ENCODE measurements at regions not wholly inside any gene's neighbourhood (a gene's known extent, or its start where the extent isn't known, plus 50 kb on each side); places are given as distances from the start of the nearest gene placed in this dataset.

DNA sequence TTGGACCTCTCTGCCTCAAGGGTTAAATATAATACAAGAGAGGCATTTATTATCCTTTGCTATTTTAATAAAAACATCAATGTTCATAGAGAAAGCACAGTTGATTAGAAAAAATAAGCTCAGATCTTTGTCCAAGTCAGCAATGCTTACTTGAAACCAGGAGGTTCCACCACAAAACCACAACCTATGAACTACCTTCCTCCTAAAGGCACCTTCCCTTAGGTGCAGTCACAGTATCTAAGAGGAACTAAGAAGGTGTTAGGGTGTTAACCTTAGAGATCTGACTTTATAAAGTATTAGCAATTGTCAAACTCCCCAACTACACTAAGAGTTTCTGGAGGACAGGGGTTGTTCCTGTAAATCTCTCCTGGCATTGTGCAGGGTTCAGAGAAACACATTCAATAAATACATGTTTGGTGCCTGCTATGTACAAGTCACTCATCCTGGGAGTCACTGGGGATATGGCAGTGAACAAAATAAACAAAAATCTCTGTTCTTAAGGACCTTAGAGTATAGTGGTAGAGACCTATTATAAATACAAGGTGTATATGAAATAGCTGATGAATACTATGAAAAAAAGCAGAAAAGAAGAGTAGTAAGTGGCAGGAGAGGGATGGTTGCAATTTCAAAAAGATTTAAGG lies 208.6 kb downstream of the NFKBIZ start (continued):
- TF ChIP-seq, protein P1, sequence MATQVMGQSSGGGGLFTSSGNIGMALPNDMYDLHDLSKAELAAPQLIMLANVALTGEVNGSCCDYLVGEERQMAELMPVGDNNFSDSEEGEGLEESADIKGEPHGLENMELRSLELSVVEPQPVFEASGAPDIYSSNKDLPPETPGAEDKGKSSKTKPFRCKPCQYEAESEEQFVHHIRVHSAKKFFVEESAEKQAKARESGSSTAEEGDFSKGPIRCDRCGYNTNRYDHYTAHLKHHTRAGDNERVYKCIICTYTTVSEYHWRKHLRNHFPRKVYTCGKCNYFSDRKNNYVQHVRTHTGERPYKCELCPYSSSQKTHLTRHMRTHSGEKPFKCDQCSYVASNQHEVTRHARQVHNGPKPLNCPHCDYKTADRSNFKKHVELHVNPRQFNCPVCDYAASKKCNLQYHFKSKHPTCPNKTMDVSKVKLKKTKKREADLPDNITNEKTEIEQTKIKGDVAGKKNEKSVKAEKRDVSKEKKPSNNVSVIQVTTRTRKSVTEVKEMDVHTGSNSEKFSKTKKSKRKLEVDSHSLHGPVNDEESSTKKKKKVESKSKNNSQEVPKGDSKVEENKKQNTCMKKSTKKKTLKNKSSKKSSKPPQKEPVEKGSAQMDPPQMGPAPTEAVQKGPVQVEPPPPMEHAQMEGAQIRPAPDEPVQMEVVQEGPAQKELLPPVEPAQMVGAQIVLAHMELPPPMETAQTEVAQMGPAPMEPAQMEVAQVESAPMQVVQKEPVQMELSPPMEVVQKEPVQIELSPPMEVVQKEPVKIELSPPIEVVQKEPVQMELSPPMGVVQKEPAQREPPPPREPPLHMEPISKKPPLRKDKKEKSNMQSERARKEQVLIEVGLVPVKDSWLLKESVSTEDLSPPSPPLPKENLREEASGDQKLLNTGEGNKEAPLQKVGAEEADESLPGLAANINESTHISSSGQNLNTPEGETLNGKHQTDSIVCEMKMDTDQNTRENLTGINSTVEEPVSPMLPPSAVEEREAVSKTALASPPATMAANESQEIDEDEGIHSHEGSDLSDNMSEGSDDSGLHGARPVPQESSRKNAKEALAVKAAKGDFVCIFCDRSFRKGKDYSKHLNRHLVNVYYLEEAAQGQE (IDR thresholded peaks at IDR 0.05; ENCODE audit: low read depth, low read length) = no peak
- TF ChIP-seq, protein P2, sequence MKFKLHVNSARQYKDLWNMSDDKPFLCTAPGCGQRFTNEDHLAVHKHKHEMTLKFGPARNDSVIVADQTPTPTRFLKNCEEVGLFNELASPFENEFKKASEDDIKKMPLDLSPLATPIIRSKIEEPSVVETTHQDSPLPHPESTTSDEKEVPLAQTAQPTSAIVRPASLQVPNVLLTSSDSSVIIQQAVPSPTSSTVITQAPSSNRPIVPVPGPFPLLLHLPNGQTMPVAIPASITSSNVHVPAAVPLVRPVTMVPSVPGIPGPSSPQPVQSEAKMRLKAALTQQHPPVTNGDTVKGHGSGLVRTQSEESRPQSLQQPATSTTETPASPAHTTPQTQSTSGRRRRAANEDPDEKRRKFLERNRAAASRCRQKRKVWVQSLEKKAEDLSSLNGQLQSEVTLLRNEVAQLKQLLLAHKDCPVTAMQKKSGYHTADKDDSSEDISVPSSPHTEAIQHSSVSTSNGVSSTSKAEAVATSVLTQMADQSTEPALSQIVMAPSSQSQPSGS (IDR thresholded peaks at IDR 0.05; ENCODE audit: low read length) = 0 out of 2 replicates have a peak, but pooled peaks have one; percentile 41
- no peak for TF ChIP-seq RBBP5 (conservative IDR thresholded peaks at IDR 0.05)
- TF ChIP-seq, protein P3, sequence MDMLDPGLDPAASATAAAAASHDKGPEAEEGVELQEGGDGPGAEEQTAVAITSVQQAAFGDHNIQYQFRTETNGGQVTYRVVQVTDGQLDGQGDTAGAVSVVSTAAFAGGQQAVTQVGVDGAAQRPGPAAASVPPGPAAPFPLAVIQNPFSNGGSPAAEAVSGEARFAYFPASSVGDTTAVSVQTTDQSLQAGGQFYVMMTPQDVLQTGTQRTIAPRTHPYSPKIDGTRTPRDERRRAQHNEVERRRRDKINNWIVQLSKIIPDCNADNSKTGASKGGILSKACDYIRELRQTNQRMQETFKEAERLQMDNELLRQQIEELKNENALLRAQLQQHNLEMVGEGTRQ (IDR thresholded peaks at IDR 0.05; ENCODE audit: borderline replicate concordance, low read depth, low read length) = no peak
- peak; percentile 76 to 79; a peak in 3 of 4 replicates for TF ChIP-seq EP300 (IDR thresholded peaks at IDR 0.05; ENCODE audit: borderline replicate concordance in 1 of 2, control insufficient read depth in 1 of 2, low read depth in 2 of 2, low read length in 2 of 2)
- TF ChIP-seq ZNF274 (IDR thresholded peaks at IDR 0.05; ENCODE audit: insufficient read depth, insufficient read length) = no peak
- TF ChIP-seq EGR1 (IDR thresholded peaks at IDR 0.05; ENCODE audit: borderline replicate concordance in 1 of 2, low read depth in 2 of 2, low read length in 2 of 2) = no peak
- TF ChIP-seq, protein P4, sequence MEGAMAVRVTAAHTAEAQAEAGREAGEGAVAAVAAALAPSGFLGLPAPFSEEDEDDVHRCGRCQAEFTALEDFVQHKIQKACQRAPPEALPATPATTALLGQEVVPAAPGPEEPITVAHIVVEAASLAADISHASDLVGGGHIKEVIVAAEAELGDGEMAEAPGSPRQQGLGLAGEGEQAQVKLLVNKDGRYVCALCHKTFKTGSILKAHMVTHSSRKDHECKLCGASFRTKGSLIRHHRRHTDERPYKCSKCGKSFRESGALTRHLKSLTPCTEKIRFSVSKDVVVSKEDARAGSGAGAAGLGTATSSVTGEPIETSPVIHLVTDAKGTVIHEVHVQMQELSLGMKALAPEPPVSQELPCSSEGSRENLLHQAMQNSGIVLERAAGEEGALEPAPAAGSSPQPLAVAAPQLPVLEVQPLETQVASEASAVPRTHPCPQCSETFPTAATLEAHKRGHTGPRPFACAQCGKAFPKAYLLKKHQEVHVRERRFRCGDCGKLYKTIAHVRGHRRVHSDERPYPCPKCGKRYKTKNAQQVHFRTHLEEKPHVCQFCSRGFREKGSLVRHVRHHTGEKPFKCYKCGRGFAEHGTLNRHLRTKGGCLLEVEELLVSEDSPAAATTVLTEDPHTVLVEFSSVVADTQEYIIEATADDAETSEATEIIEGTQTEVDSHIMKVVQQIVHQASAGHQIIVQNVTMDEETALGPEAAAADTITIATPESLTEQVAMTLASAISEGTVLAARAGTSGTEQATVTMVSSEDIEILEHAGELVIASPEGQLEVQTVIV (IDR thresholded peaks at IDR 0.05; ENCODE audit: borderline replicate concordance, partially characterized antibody) = no peak
- no peak for TF ChIP-seq ZSCAN29 (IDR thresholded peaks at IDR 0.05)
- TF ChIP-seq, protein P5, sequence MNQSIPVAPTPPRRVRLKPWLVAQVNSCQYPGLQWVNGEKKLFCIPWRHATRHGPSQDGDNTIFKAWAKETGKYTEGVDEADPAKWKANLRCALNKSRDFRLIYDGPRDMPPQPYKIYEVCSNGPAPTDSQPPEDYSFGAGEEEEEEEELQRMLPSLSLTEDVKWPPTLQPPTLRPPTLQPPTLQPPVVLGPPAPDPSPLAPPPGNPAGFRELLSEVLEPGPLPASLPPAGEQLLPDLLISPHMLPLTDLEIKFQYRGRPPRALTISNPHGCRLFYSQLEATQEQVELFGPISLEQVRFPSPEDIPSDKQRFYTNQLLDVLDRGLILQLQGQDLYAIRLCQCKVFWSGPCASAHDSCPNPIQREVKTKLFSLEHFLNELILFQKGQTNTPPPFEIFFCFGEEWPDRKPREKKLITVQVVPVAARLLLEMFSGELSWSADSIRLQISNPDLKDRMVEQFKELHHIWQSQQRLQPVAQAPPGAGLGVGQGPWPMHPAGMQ (IDR thresholded peaks at IDR 0.05; ENCODE audit: borderline replicate concordance) = no peak
- 0 out of 2 replicates have a peak, but pooled peaks have one; percentile 50 for TF ChIP-seq IRF4 (IDR thresholded peaks at IDR 0.05; ENCODE audit: low read depth, low read length)
- TF ChIP-seq, protein P6, sequence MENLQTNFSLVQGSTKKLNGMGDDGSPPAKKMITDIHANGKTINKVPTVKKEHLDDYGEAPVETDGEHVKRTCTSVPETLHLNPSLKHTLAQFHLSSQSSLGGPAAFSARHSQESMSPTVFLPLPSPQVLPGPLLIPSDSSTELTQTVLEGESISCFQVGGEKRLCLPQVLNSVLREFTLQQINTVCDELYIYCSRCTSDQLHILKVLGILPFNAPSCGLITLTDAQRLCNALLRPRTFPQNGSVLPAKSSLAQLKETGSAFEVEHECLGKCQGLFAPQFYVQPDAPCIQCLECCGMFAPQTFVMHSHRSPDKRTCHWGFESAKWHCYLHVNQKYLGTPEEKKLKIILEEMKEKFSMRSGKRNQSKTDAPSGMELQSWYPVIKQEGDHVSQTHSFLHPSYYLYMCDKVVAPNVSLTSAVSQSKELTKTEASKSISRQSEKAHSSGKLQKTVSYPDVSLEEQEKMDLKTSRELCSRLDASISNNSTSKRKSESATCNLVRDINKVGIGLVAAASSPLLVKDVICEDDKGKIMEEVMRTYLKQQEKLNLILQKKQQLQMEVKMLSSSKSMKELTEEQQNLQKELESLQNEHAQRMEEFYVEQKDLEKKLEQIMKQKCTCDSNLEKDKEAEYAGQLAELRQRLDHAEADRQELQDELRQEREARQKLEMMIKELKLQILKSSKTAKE (IDR thresholded peaks at IDR 0.05; ENCODE audit: low read depth, poor library complexity, severe bottlenecking) = no peak
- TF ChIP-seq TCF3 (IDR thresholded peaks at IDR 0.05; ENCODE audit: borderline replicate concordance, insufficient read depth, low read depth, low read length) = no peak
- 0 out of 2 replicates have a peak, but pooled peaks have one; percentile 32 for TF ChIP-seq FOXM1 (IDR thresholded peaks at IDR 0.05; ENCODE audit: low read depth, low read length)
